Psoas muscle (tissue), 7 donors: ENCODE measurements at regions not wholly inside any gene's neighbourhood (a gene's known extent, or its start where the extent isn't known, plus 50 kb on each side); places are given as distances from the start of the nearest gene placed in this dataset.

ENCODE experiments used
- ATAC-seq, 4 donors: fragments of 200-7000 bp; cut with Tn5 transposase; one replicate each; pipeline ENCODE4 v1.9.1; 2020; ENCODE audit warnings: moderate library complexity in 3 of 4, mild to moderate bottlenecking in 2 of 4
- DNase-seq, 2 donors: peaks; one replicate each; pipeline ENCODE4 v3.0.0-alpha.2; 2020
- H3K27ac ChIP-seq: fragments of 200-600 bp; one replicate; pipeline ENCODE4 v1.8.0; 2022
- H3K27me3 ChIP-seq, 3 donors: fragments of 200-600 bp in 1 of 3; one replicate each; pipeline versions ENCODE4 v1.6.1 to v1.8.0; 2013 to 2022; ENCODE audit warnings: low read length in 2 of 3, mild to moderate bottlenecking in 2 of 3, moderate library complexity in 1 of 3; ENCODE audit not compliant: insufficient read depth in 3 of 3
- H3K36me3 ChIP-seq, 2 donors: fragments of 200-600 bp in 1 of 2; one replicate each; pipeline versions ENCODE4 v1.6.1 to v1.8.0; 2013 to 2022; ENCODE audit warnings: low read depth in 1 of 2, mild to moderate bottlenecking in 1 of 2, moderate library complexity in 1 of 2; ENCODE audit not compliant: insufficient read depth in 1 of 2
- H3K4me1 ChIP-seq: fragments of 200-600 bp; one replicate; pipeline ENCODE4 v1.8.0; 2022
- H3K4me3 ChIP-seq: fragments of 200-600 bp; one replicate; pipeline ENCODE4 v1.8.0; 2022; ENCODE audit warnings: mild to moderate bottlenecking
- H3K9me3 ChIP-seq: fragments of 200-600 bp; one replicate; pipeline ENCODE4 v1.8.0; 2022
- WGBS, 3 donors: extraction: QIAGEN DNeasy Blood & Tissue Kit; methylation state at CpG; one replicate each; pipeline versions ENCODE4 v1.1.6 to v1.1.7; 2013; 5-methylcytosine and 5-hydroxymethylcytosine counted together
- intact Hi-C, 2 donors: fragments of 100-400 bp; cut with DNase I; formaldehyde crosslinking; loops; one replicate each; pipeline versions ENCODE4 v1.11.0 to v1.14.2; 2022
- TF ChIP-seq, protein P1 (sequence below): fragments of 200-600 bp; IDR thresholded peaks from one replicate; pipeline ENCODE4 v1.8.0; 2022; ENCODE audit warnings: antibody characterized with exemption
- donor health status: healthy with polysubstance abuse.
- donor health status: DM: no; HTN: no; CAD: no; lungs with moderate emphysema.
- donor health status: Bipolar disorder and iron deficiency.
- donor health status: healthy.
- donor health status: DM: yes; HTN: yes; CAD: no.
- donor health status: DM: no; HTN: no; CAD: no.
- donor health status: DM: yes; HTN: yes; CAD: no.

- TF ChIP-seq, protein P1, sequence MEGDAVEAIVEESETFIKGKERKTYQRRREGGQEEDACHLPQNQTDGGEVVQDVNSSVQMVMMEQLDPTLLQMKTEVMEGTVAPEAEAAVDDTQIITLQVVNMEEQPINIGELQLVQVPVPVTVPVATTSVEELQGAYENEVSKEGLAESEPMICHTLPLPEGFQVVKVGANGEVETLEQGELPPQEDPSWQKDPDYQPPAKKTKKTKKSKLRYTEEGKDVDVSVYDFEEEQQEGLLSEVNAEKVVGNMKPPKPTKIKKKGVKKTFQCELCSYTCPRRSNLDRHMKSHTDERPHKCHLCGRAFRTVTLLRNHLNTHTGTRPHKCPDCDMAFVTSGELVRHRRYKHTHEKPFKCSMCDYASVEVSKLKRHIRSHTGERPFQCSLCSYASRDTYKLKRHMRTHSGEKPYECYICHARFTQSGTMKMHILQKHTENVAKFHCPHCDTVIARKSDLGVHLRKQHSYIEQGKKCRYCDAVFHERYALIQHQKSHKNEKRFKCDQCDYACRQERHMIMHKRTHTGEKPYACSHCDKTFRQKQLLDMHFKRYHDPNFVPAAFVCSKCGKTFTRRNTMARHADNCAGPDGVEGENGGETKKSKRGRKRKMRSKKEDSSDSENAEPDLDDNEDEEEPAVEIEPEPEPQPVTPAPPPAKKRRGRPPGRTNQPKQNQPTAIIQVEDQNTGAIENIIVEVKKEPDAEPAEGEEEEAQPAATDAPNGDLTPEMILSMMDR, result no peak
- Histone ChIP-seq H3K4me3 (no peak overlapping the region), H3K4me1 (no peaks in the 10 kb centered on the region), H3K27ac (no peak overlapping the region), H3K9me3 (no peaks in the 10 kb centered on the region), H3K27me3 (peaks cover 0 to 2% (median 0%) of the 10 kb centered on the region in 3 donors), H3K36me3 (no peaks in the 10 kb centered on the region)
- ATAC-seq (no peak), DNase-seq (no peak)
- intact Hi-C loops, result no loop called here
- 36 to 41% (median 40%) methylated on average over 3 of the region's 3 CpGs for WGBS, 3 donors
These were observed 170.3 kb upstream of the TAB2 start for GRCh38 chr6:149147195-149147594.

GRCh38 chr6:149147938-149148718 is 169.4 kb upstream of the TAB2 start:
- no peak overlapping the region for H3K4me3 ChIP-seq
- TF ChIP-seq, protein P1, result no peak
- no peaks in the 10 kb centered on the region for H3K9me3 ChIP-seq
- H3K36me3 ChIP-seq, result no peaks in the 10 kb centered on the region
- H3K27ac ChIP-seq, result no peak overlapping the region
- ATAC-seq (no peak), DNase-seq (no peak)
- no peaks in the 10 kb centered on the region for H3K4me1 ChIP-seq
- intact Hi-C loops, result no loop called here
- 62 to 67% (median 64%) methylated on average over 9 of the region's 9 CpGs for WGBS, 3 donors
- no peaks in the 10 kb centered on the region for H3K27me3 ChIP-seq

GRCh38 chr6:149149653-149150052 is 167.9 kb upstream of the TAB2 start:
- DNase-seq (no peak), ATAC-seq (no peak)
- Histone ChIP-seq H3K36me3 (no peaks in the 10 kb centered on the region), H3K4me3 (no peak overlapping the region), H3K27ac (no peak overlapping the region), H3K4me1 (no peaks in the 10 kb centered on the region), H3K27me3 (no peaks in the 10 kb centered on the region), H3K9me3 (no peaks in the 10 kb centered on the region)
- intact Hi-C loops, result no loop called here
- WGBS, 3 donors, result 93 to 96% (median 95%) methylated on average over 2 of the region's 2 CpGs
- TF ChIP-seq, protein P1, result no peak

DNA sequence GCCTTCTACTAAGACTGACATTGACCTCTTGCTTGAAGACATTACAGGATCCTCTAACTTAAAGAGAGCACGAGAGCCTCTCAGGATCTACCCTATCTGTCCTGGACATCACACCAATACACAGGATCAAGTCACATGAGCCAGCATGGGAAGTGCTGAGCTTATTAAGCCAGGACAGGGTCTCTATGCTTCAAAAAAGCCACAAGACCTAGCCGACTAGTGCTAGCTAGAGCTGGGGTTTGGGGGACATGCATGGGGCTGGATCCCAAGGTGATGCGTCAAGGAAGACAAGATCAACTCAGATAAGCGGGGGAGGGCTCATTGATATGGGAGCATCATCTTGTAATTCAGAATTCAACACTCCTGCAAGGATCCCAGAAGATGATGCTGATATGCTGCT is 167.2 kb upstream of the TAB2 start:
- H3K9me3 ChIP-seq, result no peaks in the 10 kb centered on the region
- no peak overlapping the region for H3K27ac ChIP-seq
- no peaks in the 10 kb centered on the region for H3K36me3 ChIP-seq
- 80 to 91% (median 86%) methylated on average over 4 of the region's 4 CpGs for WGBS, 3 donors
- intact Hi-C loops, result no loop called here
- no peaks in the 10 kb centered on the region for H3K4me1 ChIP-seq
- DNase-seq (no peak), ATAC-seq (no peak)
- H3K27me3 ChIP-seq, result no peaks in the 10 kb centered on the region
- TF ChIP-seq, protein P1, result no peak
- no peak overlapping the region for H3K4me3 ChIP-seq
